DLD1 (cell line): ENCODE measurements at regions not wholly inside any gene's neighbourhood (a gene's known extent, or its start where the extent isn't known, plus 50 kb on each side); places are given as distances from the start of the nearest gene placed in this dataset.

Experiments
- in situ Hi-C: cut with HindIII; loops from 2 replicates; pipeline ENCODE4 v1.10.0; 2017; ENCODE audit warnings: low sequenced_read_pairs

- in situ Hi-C loops = no loop called here
These were observed 410.6 kb upstream of the THRB start for GRCh38 chr3:24905266-24905665.

GRCh38 chr3:24907106-24907505 lies 412.5 kb upstream of the THRB start:
- in situ Hi-C loops = no loop called here

GRCh38 chr3:24911076-24911475 lies 416.4 kb upstream of the THRB start:
- in situ Hi-C loops = no loop called here

- in situ Hi-C loops = no loop called here
These were observed 421.0 kb upstream of the THRB start for GRCh38 chr3:24915639-24916038.

GRCh38 chr3:24917908-24918307 lies 423.3 kb upstream of the THRB start:
- in situ Hi-C loops = no loop called here

GRCh38 chr3:24923570-24923969 lies 428.9 kb upstream of the THRB start:
- in situ Hi-C loops = no loop called here

GRCh38 chr3:24929521-24929920 lies 434.9 kb upstream of the THRB start:
- in situ Hi-C loops = no loop called here

GRCh38 chr3:24933401-24933800 lies 438.8 kb upstream of the THRB start:
- in situ Hi-C loops = no loop called here

- in situ Hi-C loops = no loop called here
These were observed 441.9 kb upstream of the THRB start for GRCh38 chr3:24936574-24936973.

GRCh38 chr3:24937228-24937627 lies 442.6 kb upstream of the THRB start:
- in situ Hi-C loops = no loop called here

- in situ Hi-C loops = no loop called here
These were observed 443.1 kb upstream of the THRB start for GRCh38 chr3:24937780-24938179.

GRCh38 chr3:24943961-24944360 lies 449.3 kb upstream of the THRB start:
- in situ Hi-C loops = no loop called here

- in situ Hi-C loops = no loop called here
These were observed 450.3 kb upstream of the THRB start for GRCh38 chr3:24944805-24945520.

- in situ Hi-C loops = no loop called here
These were observed 450.9 kb upstream of the THRB start for GRCh38 chr3:24945563-24945962.

GRCh38 chr3:24947103-24947502 lies 452.5 kb upstream of the THRB start:
- in situ Hi-C loops = no loop called here

GRCh38 chr3:24951180-24951579 lies 456.5 kb upstream of the THRB start:
- in situ Hi-C loops = no loop called here

GRCh38 chr3:24952388-24952787 lies 457.7 kb upstream of the THRB start:
- in situ Hi-C loops = no loop called here

- in situ Hi-C loops = no loop called here
These were observed 458.6 kb upstream of the THRB start for GRCh38 chr3:24953060-24953771.

GRCh38 chr3:24956613-24957012 lies 462.0 kb upstream of the THRB start:
- in situ Hi-C loops = no loop called here

- in situ Hi-C loops = no loop called here
These were observed 463.6 kb upstream of the THRB start for GRCh38 chr3:24958271-24958670.

- in situ Hi-C loops = no loop called here
These were observed 464.3 kb upstream of the THRB start for GRCh38 chr3:24958910-24959447.
